ENCODE measurements at regions not wholly inside any gene's neighbourhood (a gene's known extent, or its start where the extent isn't known, plus 50 kb on each side); places are given as distances from the start of the nearest gene placed in this dataset.

DNA sequence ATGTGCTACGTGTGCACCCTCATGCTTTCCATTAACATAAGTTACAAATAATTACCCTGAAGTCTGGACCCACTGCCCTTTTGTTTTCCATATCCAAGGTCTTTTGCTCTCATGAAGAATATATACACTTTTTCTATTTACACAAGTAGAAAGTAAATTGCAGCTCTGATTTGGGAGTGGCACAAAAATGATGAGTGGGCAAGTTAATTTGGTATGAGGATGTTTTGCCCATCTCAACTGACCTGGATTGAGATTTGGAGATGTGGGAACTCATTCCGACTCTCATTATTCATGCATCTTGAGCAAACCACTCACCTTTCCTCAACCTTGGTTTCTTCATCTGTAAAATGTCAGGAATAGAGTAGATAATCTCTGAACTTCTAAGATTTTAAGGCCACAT lies 53.6 kb upstream of the TMEM17 start:
- H3K9me2 ChIP-seq (replicated peaks; ENCODE audit: insufficient read depth) = no peaks in the 10 kb centered on the region
- H3K4me2 ChIP-seq = no peak overlapping the region
- no peak overlapping the region for H3K4me3 ChIP-seq
- no peaks in the 10 kb centered on the region for H4K20me1 ChIP-seq (ENCODE audit: insufficient read depth, poor library complexity, severe bottlenecking)
- 86% methylated on average over 2 of the region's 2 CpGs for WGBS (ENCODE audit: low lambda C conversion rate, missing lambda C conversion rate)
- no peaks in the 10 kb centered on the region for H3K79me2 ChIP-seq
- H3K27ac ChIP-seq = no peak overlapping the region
- DNase-seq (ENCODE audit: low spot score) = no peak
- H2AFZ ChIP-seq = no peak overlapping the region
- peaks cover 6% of the 10 kb centered on the region for H3K4me1 ChIP-seq (ENCODE audit: insufficient read depth)
- H3K36me3 ChIP-seq (replicated peaks; ENCODE audit: insufficient read depth, low read depth) = no peaks in the 10 kb centered on the region
- TF ChIP-seq, protein P1, sequence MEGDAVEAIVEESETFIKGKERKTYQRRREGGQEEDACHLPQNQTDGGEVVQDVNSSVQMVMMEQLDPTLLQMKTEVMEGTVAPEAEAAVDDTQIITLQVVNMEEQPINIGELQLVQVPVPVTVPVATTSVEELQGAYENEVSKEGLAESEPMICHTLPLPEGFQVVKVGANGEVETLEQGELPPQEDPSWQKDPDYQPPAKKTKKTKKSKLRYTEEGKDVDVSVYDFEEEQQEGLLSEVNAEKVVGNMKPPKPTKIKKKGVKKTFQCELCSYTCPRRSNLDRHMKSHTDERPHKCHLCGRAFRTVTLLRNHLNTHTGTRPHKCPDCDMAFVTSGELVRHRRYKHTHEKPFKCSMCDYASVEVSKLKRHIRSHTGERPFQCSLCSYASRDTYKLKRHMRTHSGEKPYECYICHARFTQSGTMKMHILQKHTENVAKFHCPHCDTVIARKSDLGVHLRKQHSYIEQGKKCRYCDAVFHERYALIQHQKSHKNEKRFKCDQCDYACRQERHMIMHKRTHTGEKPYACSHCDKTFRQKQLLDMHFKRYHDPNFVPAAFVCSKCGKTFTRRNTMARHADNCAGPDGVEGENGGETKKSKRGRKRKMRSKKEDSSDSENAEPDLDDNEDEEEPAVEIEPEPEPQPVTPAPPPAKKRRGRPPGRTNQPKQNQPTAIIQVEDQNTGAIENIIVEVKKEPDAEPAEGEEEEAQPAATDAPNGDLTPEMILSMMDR (IDR thresholded peaks at IDR 0.05; ENCODE audit: poor library complexity) = no peak
- TF ChIP-seq EZH2phosphoT487 (IDR thresholded peaks at IDR 0.05; ENCODE audit: low read depth, severe bottlenecking, unreplicated experiment) = no peak
- TF ChIP-seq EZH2 (IDR thresholded peaks at IDR 0.05; ENCODE audit: borderline replicate concordance) = no peak
- H3K9me3 ChIP-seq (ENCODE audit: low read depth) = no peaks in the 10 kb centered on the region
- H3K27me3 ChIP-seq = no peaks in the 10 kb centered on the region

DNA sequence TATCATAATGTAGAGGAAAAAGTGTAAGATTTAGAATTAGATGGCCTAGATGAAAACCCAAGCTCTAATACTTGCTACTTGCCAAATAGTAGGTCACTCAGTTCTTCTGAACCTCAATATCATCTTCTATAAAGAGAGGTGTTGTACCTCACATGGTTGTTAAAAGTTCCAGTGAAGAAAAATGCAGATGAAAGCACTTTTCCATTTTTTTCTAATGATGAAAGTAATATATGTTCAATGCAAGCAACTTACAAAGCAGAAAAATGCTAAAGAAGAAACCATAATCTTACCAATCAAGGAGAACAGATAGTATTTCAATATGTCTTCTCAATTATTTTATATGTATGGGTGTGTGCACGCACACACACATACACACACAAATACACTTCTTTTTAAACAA lies 52.7 kb upstream of the TMEM17 start:
- no peak overlapping the region for H3K4me3 ChIP-seq
- no peaks in the 10 kb centered on the region for H3K36me3 ChIP-seq (replicated peaks; ENCODE audit: insufficient read depth, low read depth)
- H3K4me2 ChIP-seq = no peak overlapping the region
- TF ChIP-seq, protein P1 (IDR thresholded peaks at IDR 0.05; ENCODE audit: poor library complexity) = no peak
- no peak for TF ChIP-seq EZH2 (IDR thresholded peaks at IDR 0.05; ENCODE audit: borderline replicate concordance)
- TF ChIP-seq EZH2phosphoT487 (IDR thresholded peaks at IDR 0.05; ENCODE audit: low read depth, severe bottlenecking, unreplicated experiment) = no peak
- DNase-seq (ENCODE audit: low spot score) = no peak
- H2AFZ ChIP-seq = no peak overlapping the region
- no peaks in the 10 kb centered on the region for H3K79me2 ChIP-seq
- no peaks in the 10 kb centered on the region for H3K9me3 ChIP-seq (ENCODE audit: low read depth)
- H3K9me2 ChIP-seq (replicated peaks; ENCODE audit: insufficient read depth) = no peaks in the 10 kb centered on the region
- H3K27ac ChIP-seq = no peak overlapping the region
- H3K27me3 ChIP-seq = no peaks in the 10 kb centered on the region
- H3K4me1 ChIP-seq (ENCODE audit: insufficient read depth) = no peaks in the 10 kb centered on the region
- no peaks in the 10 kb centered on the region for H4K20me1 ChIP-seq (ENCODE audit: insufficient read depth, poor library complexity, severe bottlenecking)
- 100% methylated on average over 1 of the region's 1 CpG for WGBS (ENCODE audit: low lambda C conversion rate, missing lambda C conversion rate)

DNA sequence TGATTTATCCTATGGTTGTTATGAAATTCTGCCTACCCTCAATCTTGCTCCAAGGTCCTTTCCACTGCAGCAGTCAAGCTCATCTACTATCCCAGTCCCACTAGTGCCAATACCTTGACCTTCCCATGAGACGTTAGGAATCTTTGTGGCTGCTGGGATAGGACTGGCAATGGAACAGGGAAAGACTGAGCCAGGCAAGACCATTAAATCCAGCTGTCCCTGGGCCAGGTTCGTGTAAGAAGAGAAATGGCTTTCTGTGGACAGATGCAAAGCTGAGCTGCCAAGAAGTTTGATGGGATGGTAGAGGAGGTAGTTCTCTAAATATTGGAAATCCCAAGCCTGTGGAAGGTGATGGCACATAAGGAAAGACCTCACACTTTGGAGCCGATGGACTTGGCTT lies 50.1 kb upstream of the TMEM17 start:
- WGBS (ENCODE audit: low lambda C conversion rate, missing lambda C conversion rate) = 77% methylated on average over 3 of the region's 3 CpGs

More for the DNA sequence above, 50.1 kb upstream of the TMEM17 start:
- H3K4me3 ChIP-seq = no peak overlapping the region
- no peak for DNase-seq (ENCODE audit: low spot score)
- no peaks in the 10 kb centered on the region for H3K27me3 ChIP-seq
- H3K9me2 ChIP-seq (replicated peaks; ENCODE audit: insufficient read depth) = no peaks in the 10 kb centered on the region
- H3K4me1 ChIP-seq (ENCODE audit: insufficient read depth) = no peaks in the 10 kb centered on the region
- H3K79me2 ChIP-seq = no peaks in the 10 kb centered on the region
- TF ChIP-seq EZH2 (IDR thresholded peaks at IDR 0.05; ENCODE audit: borderline replicate concordance) (no peak), EZH2phosphoT487 (IDR thresholded peaks at IDR 0.05; ENCODE audit: low read depth, severe bottlenecking, unreplicated experiment) (no peak)
- TF ChIP-seq, protein P1 (IDR thresholded peaks at IDR 0.05; ENCODE audit: poor library complexity) = no peak
- no peak overlapping the region for H3K27ac ChIP-seq
- H2AFZ ChIP-seq = no peak overlapping the region
- H4K20me1 ChIP-seq (ENCODE audit: insufficient read depth, poor library complexity, severe bottlenecking) = no peaks in the 10 kb centered on the region
- H3K36me3 ChIP-seq (replicated peaks; ENCODE audit: insufficient read depth, low read depth) = no peaks in the 10 kb centered on the region
- no peak overlapping the region for H3K4me2 ChIP-seq
- H3K9me3 ChIP-seq (ENCODE audit: low read depth) = no peaks in the 10 kb centered on the region

All from hepatocyte (in vitro differentiated cells).